GM12873 (cell line): ENCODE measurements at regions not wholly inside any gene's neighbourhood (a gene's known extent, or its start where the extent isn't known, plus 50 kb on each side); places are given as distances from the start of the nearest gene placed in this dataset.

Source experiments
- TF ChIP-seq, protein P1 (sequence below): IDR thresholded peaks from 2 replicates; pipeline ENCODE4 v1.5.1; 2012; ENCODE audit warnings: low read depth, mild to moderate bottlenecking, moderate library complexity, low read length, control low read depth; ENCODE audit not compliant: insufficient read depth; ENCODE audit errors: missing control alignments

GRCh38 chr2:128465246-128466170 lies 146.8 kb upstream of the HS6ST1 start:
- TF ChIP-seq, protein P1, sequence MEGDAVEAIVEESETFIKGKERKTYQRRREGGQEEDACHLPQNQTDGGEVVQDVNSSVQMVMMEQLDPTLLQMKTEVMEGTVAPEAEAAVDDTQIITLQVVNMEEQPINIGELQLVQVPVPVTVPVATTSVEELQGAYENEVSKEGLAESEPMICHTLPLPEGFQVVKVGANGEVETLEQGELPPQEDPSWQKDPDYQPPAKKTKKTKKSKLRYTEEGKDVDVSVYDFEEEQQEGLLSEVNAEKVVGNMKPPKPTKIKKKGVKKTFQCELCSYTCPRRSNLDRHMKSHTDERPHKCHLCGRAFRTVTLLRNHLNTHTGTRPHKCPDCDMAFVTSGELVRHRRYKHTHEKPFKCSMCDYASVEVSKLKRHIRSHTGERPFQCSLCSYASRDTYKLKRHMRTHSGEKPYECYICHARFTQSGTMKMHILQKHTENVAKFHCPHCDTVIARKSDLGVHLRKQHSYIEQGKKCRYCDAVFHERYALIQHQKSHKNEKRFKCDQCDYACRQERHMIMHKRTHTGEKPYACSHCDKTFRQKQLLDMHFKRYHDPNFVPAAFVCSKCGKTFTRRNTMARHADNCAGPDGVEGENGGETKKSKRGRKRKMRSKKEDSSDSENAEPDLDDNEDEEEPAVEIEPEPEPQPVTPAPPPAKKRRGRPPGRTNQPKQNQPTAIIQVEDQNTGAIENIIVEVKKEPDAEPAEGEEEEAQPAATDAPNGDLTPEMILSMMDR, result no peak

DNA sequence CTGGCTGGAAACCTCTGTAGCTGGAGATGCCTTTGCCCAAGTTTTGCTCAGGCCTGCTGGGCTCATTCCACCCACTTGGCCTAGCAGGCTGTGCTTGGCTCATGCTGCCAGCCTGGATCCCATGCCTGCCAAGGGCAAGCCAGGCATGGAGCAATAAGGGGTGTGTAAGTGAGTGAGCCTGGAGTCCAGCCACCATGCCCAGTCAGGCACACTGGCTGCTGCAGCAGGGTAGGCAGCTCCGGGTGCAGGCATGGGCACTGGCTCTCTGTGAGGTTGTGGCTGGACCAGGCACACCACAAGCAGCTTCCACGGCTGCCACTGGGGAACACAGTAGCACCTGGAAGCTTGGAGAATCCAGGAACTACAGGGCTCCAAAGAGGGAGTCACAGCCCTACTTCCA lies 147.7 kb upstream of the HS6ST1 start:
- TF ChIP-seq, protein P1, result no peak

- TF ChIP-seq, protein P1, result no peak
Observed at GRCh38 chr2:128466776-128467175, 148.1 kb upstream of the HS6ST1 start.

DNA sequence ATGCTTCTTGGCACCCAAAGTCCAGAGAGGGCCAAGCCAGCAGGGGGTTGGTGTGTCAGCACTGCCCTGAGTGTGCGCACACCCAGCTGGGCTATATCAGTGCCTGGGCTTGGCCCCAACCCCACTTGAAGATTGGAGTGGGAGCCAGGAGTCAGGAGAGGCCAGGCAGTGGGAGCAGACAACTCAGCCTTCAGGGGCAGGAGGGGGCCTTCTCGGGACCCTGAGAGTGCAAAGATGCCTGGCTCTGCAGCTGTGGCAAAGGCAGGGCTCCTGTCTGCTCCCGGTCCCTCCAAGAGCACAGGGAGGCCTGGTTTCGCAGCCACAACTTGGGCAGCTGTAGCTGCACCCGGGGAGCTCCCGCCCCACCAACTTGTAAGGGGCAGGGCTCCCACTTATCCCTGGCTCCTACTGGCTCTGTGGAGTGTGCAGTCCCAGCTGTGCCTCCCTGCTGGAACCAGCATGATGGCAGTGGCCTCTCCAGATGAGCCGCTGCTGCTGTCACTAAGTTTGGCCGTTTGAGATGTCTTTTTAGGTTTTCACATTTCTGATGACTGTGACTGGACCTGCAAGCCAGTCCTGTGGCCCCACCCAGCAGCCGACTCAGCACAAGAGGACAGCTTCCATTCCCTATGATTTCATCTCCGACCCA lies 148.8 kb upstream of the HS6ST1 start:
- TF ChIP-seq, protein P1, result no peak

GRCh38 chr2:128468186-128468920 lies 149.7 kb upstream of the HS6ST1 start:
- TF ChIP-seq, protein P1, result no peak

DNA sequence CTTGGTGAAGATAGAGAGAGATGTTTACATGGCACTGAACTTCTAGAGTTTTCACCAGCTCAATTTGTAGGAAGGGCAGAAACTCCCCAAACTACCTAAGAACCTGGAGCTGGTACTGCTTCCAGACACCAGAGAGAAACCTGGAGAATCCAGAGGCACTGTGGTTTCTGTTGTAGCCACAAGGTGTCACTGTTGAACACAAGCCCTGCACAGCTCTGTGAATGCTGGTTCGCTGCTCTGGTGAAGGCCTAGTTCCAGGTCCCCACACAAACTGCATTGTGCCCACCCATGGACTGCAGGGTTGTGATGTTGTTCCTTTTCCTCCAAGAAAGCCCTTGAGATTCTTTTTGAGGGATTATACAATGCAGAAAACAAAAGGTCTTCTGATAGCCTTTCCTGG lies 150.5 kb upstream of the HS6ST1 start:
- TF ChIP-seq, protein P1, result peak; percentile 66

DNA sequence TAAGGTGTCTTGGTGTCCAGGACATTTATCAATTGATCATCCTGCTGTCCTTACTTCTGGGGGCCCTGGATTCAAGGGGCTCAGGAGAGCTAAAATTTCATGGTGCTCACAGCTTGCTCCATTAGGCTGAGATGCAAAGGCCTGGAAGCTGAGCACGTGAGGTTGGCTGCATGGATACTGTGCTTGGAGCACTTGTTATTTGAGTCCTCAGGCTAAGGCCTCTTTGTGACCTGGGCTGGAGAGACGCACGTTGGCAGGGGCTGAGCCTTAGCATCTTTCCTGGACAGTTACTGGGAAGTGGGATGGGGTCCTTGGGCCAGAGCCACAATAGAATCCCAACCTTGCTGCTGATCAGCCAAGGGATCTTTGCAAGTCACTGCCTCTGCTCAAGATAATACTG lies 151.2 kb upstream of the HS6ST1 start:
- TF ChIP-seq, protein P1, result no peak
